Sigmoid colon (tissue), 3 donors: ENCODE measurements at regions not wholly inside any gene's neighbourhood (a gene's known extent, or its start where the extent isn't known, plus 50 kb on each side); places are given as distances from the start of the nearest gene placed in this dataset.

ENCODE experiments used
- POLR2A ChIP-seq, 2 donors: fragments of 450-650 bp; IDR thresholded peaks; one replicate each; pipeline ENCODE4 v1.6.1; 2016; ENCODE audit warnings: antibody characterized with exemption in 2 of 2, mild to moderate bottlenecking in 2 of 2, moderate library complexity in 2 of 2
- TF ChIP-seq, protein P1 (sequence below), 4 experiments: fragments of 450-650 bp in 3 of 4; fragments of 200-600 bp in 1 of 4; IDR thresholded peaks; one replicate each; pipeline ENCODE4 v1.5.1; 2016 to 2019; ENCODE audit warnings: antibody characterized with exemption in 4 of 4, mild to moderate bottlenecking in 3 of 4, moderate library complexity in 2 of 4

DNA sequence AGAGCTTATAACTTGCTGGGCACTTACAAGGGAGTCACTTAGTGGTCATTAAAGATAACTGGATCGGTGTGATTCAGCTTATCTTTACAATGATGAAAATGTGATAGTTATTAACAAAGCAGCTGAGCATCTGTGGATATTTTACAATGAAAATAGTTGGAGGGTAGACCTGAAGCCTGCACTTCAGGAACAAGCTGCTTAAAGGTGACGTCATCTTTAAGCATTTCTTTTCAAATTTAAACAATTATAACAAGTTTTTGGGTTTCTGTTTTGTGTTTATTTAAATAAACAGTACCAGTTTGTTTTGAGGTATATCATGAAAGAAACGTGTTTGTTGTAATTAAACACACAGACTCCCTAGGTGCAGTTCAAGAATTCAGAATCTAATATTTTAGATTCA is 513.9 kb downstream of the ZNF516 start:
- TF ChIP-seq, protein P1, sequence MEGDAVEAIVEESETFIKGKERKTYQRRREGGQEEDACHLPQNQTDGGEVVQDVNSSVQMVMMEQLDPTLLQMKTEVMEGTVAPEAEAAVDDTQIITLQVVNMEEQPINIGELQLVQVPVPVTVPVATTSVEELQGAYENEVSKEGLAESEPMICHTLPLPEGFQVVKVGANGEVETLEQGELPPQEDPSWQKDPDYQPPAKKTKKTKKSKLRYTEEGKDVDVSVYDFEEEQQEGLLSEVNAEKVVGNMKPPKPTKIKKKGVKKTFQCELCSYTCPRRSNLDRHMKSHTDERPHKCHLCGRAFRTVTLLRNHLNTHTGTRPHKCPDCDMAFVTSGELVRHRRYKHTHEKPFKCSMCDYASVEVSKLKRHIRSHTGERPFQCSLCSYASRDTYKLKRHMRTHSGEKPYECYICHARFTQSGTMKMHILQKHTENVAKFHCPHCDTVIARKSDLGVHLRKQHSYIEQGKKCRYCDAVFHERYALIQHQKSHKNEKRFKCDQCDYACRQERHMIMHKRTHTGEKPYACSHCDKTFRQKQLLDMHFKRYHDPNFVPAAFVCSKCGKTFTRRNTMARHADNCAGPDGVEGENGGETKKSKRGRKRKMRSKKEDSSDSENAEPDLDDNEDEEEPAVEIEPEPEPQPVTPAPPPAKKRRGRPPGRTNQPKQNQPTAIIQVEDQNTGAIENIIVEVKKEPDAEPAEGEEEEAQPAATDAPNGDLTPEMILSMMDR (IDR thresholded peaks at IDR 0.05): no peak
- no peak for TF ChIP-seq POLR2A (IDR thresholded peaks at IDR 0.05)
